GM23248 (cell line): ENCODE measurements at regions not wholly inside any gene's neighbourhood (a gene's known extent, or its start where the extent isn't known, plus 50 kb on each side); places are given as distances from the start of the nearest gene placed in this dataset.

Experiments used
- DNase-seq: peaks from one replicate; pipeline ENCODE4 v3.0.0-alpha.2; 2015
- H2AFZ ChIP-seq: fragments of 200-600 bp; sonication (generic); 2 replicates; pipeline ENCODE4 v1.6.1; 2016; ENCODE audit warnings: antibody characterized with exemption
- H3F3A ChIP-seq: fragments of 200-600 bp; sonication (generic); 2 replicates; pipeline ENCODE4 v1.6.1; 2016; ENCODE audit warnings: mild to moderate bottlenecking, antibody characterized with exemption, mixed run types; ENCODE audit not compliant: insufficient read depth
- H3K27ac ChIP-seq: fragments of 200-600 bp; sonication (generic); 2 replicates; pipeline ENCODE4 v1.5.1; 2016; ENCODE audit warnings: mild to moderate bottlenecking
- H3K27me3 ChIP-seq: fragments of 200-600 bp; sonication (generic); replicated peaks from 2 replicates; pipeline ENCODE4 v1.6.1; 2016; ENCODE audit warnings: mild to moderate bottlenecking; ENCODE audit not compliant: insufficient read depth
- H3K36me3 ChIP-seq: fragments of 200-600 bp; sonication (generic); 2 replicates; pipeline ENCODE4 v1.6.1; 2016; ENCODE audit warnings: low read depth, mild to moderate bottlenecking
- H3K4me1 ChIP-seq: fragments of 200-600 bp; sonication (generic); 2 replicates; pipeline ENCODE4 v1.6.1; 2016; ENCODE audit warnings: mild to moderate bottlenecking; ENCODE audit not compliant: insufficient read depth
- H3K4me2 ChIP-seq: fragments of 200-600 bp; sonication (generic); one replicate; pipeline ENCODE4 v1.6.1; 2016; ENCODE audit warnings: mild to moderate bottlenecking; ENCODE audit not compliant: unreplicated experiment
- H3K4me3 ChIP-seq: fragments of 200-600 bp; sonication (generic); 2 replicates; pipeline ENCODE4 v1.5.1; 2016; ENCODE audit warnings: mild to moderate bottlenecking
- H3K79me2 ChIP-seq: fragments of 200-600 bp; sonication (generic); 2 replicates; pipeline ENCODE4 v1.6.1; 2016; ENCODE audit warnings: mild to moderate bottlenecking; ENCODE audit not compliant: insufficient read depth
- H3K9ac ChIP-seq: fragments of 200-600 bp; sonication (generic); 2 replicates; pipeline ENCODE4 v1.6.1; 2016; ENCODE audit warnings: mild to moderate bottlenecking
- H3K9me2 ChIP-seq: fragments of 200-600 bp; sonication (generic); 2 replicates; pipeline ENCODE4 v1.6.1; 2016; ENCODE audit warnings: mixed run types, mild to moderate bottlenecking, moderate library complexity; ENCODE audit not compliant: insufficient read depth
- H3K9me3 ChIP-seq: fragments of 200-600 bp; sonication (generic); one replicate; pipeline ENCODE4 v1.6.1; 2017; ENCODE audit warnings: low read depth
- H4K20me1 ChIP-seq: fragments of 200-600 bp; sonication (generic); 2 replicates; pipeline ENCODE4 v1.6.0; 2016; ENCODE audit not compliant: insufficient read depth
- EZH2 ChIP-seq: fragments of 200-600 bp; sonication (generic); IDR thresholded peaks from 2 replicates; pipeline ENCODE4 v1.6.1; 2018; ENCODE audit warnings: antibody characterized with exemption, mild to moderate bottlenecking; ENCODE audit not compliant: insufficient read depth, poor library complexity, severe bottlenecking
- EZH2phosphoT487 ChIP-seq: fragments of 200-600 bp; sonication (generic); IDR thresholded peaks from 2 replicates; pipeline ENCODE4 v1.6.1; 2018; ENCODE audit warnings: antibody characterized with exemption, moderate library complexity, mild to moderate bottlenecking, low read depth; ENCODE audit not compliant: insufficient read depth
- WGBS, 2 experiments: methylation state at CpG; one replicate each; pipeline ENCODE4 v1.1.6; 2015 to 2017; ENCODE audit warnings: low lambda C conversion rate in 2 of 2, low coverage in 1 of 2; ENCODE audit errors: missing lambda C conversion rate in 2 of 2; 5-methylcytosine and 5-hydroxymethylcytosine counted together
- in situ Hi-C: fragments of 300-500 bp; cut with MboI; formaldehyde crosslinking; loops from 2 replicates; pipeline ENCODE4 v1.15.0; 2020

DNA sequence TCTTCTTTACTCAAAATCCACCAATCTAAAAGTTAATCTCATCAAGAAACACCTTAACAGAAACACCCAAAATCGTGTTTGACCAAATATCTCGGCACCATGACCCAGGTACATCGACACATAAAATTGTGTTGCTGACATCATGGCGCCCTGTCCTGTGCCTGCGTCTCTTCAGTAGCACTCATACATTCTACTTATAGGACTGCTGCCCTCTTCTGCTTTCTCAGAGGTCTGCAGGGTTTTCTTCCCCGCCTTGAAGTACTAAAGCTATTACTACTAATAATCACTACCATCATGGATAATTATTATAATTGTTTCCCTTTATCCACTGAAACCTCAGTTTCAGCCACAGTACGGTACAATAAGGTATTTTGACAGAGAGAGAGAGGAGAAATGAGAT lies 1403.1 kb upstream of the TENM3 start:
- no peak overlapping the region for H3K4me2 ChIP-seq
- 31 to 35% methylated on average over 7 of the region's 7 CpGs for WGBS, 2 experiments
- no peaks in the 10 kb centered on the region for H3K9me2 ChIP-seq
- no peaks in the 10 kb centered on the region for H3K27me3 ChIP-seq
- no peaks in the 10 kb centered on the region for H4K20me1 ChIP-seq
- no peak overlapping the region for H3K27ac ChIP-seq
- H3K4me3 ChIP-seq, result no peak overlapping the region
- H3K79me2 ChIP-seq, result no peaks in the 10 kb centered on the region
- in situ Hi-C loops, result loop anchor here (25.0 kb wide), 1 partner anchor 697 kb away; no protein-coding TSS in a partner anchor
- H2AFZ ChIP-seq, result no peak overlapping the region
- H3K9ac ChIP-seq, result no peak overlapping the region
- no peak for DNase-seq
- H3K9me3 ChIP-seq, result no peaks in the 10 kb centered on the region
- no peak for TF ChIP-seq EZH2phosphoT487
- no peak for TF ChIP-seq EZH2
- no peaks in the 10 kb centered on the region for H3K36me3 ChIP-seq
- no peaks in the 10 kb centered on the region for H3F3A ChIP-seq
- H3K4me1 ChIP-seq, result no peaks in the 10 kb centered on the region

DNA sequence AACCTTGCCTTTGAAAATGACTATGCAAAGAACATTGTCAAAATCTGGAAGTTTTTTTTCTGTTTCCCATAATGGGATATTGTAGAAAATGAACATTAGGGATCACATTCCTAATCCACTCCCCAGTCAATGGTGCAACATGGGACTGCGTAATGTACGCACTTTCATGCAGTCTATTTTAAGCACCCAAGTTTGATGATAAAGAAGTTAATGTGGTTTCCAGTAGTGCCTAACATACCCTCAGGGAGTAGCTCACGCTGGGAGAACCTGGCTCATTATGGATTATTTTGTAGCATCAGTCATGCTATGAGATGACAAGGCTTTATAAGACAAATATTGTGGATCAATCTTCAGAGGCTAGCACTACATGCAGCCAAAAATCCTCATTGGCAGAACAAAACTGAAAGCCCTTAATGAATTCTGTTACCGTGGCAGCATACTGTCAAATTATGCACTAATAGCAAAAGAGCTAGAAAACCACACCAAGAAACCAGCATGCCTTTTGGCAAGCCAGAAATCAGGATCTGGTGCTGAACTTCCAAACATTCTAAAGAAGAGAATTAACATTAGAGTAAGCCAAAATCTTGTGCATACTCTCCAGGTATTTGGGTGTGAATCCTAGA lies 1392.8 kb upstream of the TENM3 start:
- no peaks in the 10 kb centered on the region for H3K9me2 ChIP-seq
- DNase-seq, result no peak
- H3K9ac ChIP-seq, result no peak overlapping the region
- no peaks in the 10 kb centered on the region for H3K4me1 ChIP-seq
- no peak overlapping the region for H3K4me3 ChIP-seq
- no peaks in the 10 kb centered on the region for H3K9me3 ChIP-seq
- no peaks in the 10 kb centered on the region for H3K36me3 ChIP-seq
- no peaks in the 10 kb centered on the region for H3K79me2 ChIP-seq
- H3K4me2 ChIP-seq, result no peak overlapping the region
- H4K20me1 ChIP-seq, result no peaks in the 10 kb centered on the region
- no peaks in the 10 kb centered on the region for H3F3A ChIP-seq
- no peak overlapping the region for H2AFZ ChIP-seq
- H3K27me3 ChIP-seq, result no peaks in the 10 kb centered on the region
- no peak overlapping the region for H3K27ac ChIP-seq
- 34 to 41% methylated on average over 4 of the region's 4 CpGs for WGBS, 2 experiments
- in situ Hi-C loops, result no loop called here
- TF ChIP-seq EZH2phosphoT487 (no peak), EZH2 (no peak)

DNA sequence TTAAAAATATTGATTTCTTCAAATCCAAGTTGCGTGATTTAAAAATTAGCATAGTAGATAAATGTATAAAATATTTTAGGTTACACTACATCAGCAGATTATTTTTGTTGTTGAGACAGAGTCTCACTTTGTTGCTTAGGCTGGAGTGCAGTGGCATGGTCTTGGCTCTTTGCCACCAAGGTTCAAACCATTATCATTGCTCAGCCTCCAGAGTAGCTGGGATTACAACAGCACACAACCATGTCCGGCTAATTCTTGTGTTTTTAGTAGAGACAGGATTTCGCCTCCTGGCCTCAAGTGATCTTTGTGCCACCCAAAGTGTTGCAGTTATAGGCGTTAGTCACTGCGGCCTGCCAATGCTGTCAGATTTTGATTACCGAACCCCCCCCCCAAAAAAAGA lies 1390.5 kb upstream of the TENM3 start:
- H3K27me3 ChIP-seq, result no peaks in the 10 kb centered on the region
- H3K27ac ChIP-seq, result no peak overlapping the region
- H3K4me2 ChIP-seq, result no peak overlapping the region
- H3K9me3 ChIP-seq, result no peaks in the 10 kb centered on the region
- H4K20me1 ChIP-seq, result no peaks in the 10 kb centered on the region
- H3K4me1 ChIP-seq, result no peaks in the 10 kb centered on the region
- H3K9ac ChIP-seq, result no peak overlapping the region
- WGBS, 2 experiments, result 40% methylated on average over 6 of the region's 6 CpGs
- no peak overlapping the region for H3K4me3 ChIP-seq
- H3K36me3 ChIP-seq, result no peaks in the 10 kb centered on the region
- no peak overlapping the region for H2AFZ ChIP-seq
- no peaks in the 10 kb centered on the region for H3K79me2 ChIP-seq
- in situ Hi-C loops, result no loop called here
- H3K9me2 ChIP-seq, result no peaks in the 10 kb centered on the region
- no peaks in the 10 kb centered on the region for H3F3A ChIP-seq
- TF ChIP-seq EZH2phosphoT487 (no peak), EZH2 (no peak)
- DNase-seq, result no peak

DNA sequence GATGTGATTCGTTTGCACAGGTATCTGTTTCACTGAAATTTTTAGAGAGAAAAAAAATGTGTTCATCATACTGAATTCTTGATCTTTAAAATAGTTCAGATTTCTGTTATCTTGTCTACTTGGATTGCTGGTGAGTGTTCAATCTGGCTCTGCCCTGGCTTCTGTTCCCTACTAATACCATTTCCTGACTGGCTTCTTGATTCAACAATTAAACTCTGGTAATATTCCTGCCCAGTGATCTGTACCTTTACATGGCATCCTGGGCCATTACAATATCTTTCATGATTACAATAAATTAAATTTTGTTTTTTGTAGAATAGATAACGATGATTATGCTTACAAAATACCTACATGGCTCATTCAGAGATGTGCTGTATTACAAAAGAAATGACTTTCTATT lies 1388.0 kb upstream of the TENM3 start:
- DNase-seq, result no peak
- H3K4me1 ChIP-seq, result no peaks in the 10 kb centered on the region
- H3F3A ChIP-seq, result no peaks in the 10 kb centered on the region

More for the DNA sequence above, 1388.0 kb upstream of the TENM3 start:
- Histone ChIP-seq H4K20me1 (no peaks in the 10 kb centered on the region), H3K9me3 (no peaks in the 10 kb centered on the region), H3K9me2 (no peaks in the 10 kb centered on the region), H2AFZ (no peak overlapping the region), H3K4me3 (no peak overlapping the region), H3K4me2 (no peak overlapping the region), H3K27me3 (no peaks in the 10 kb centered on the region), H3K27ac (no peak overlapping the region), H3K9ac (no peak overlapping the region), H3K36me3 (no peaks in the 10 kb centered on the region), H3K79me2 (no peaks in the 10 kb centered on the region)
- in situ Hi-C loops, result no loop called here
- 10 to 21% methylated on average over 2 of the region's 2 CpGs for WGBS, 2 experiments
- TF ChIP-seq EZH2, result no peak
- no peak for TF ChIP-seq EZH2phosphoT487
